GM18867 (cell line): ENCODE measurements at regions not wholly inside any gene's neighbourhood (a gene's known extent, or its start where the extent isn't known, plus 50 kb on each side); places are given as distances from the start of the nearest gene placed in this dataset.

Experiments
- ATAC-seq: cut with Tn5 transposase; IDR thresholded peaks from one replicate; pipeline ENCODE4 v1.9.1; 2021; ENCODE audit warnings: mild to moderate bottlenecking, moderate library complexity; ENCODE audit not compliant: unreplicated experiment

DNA sequence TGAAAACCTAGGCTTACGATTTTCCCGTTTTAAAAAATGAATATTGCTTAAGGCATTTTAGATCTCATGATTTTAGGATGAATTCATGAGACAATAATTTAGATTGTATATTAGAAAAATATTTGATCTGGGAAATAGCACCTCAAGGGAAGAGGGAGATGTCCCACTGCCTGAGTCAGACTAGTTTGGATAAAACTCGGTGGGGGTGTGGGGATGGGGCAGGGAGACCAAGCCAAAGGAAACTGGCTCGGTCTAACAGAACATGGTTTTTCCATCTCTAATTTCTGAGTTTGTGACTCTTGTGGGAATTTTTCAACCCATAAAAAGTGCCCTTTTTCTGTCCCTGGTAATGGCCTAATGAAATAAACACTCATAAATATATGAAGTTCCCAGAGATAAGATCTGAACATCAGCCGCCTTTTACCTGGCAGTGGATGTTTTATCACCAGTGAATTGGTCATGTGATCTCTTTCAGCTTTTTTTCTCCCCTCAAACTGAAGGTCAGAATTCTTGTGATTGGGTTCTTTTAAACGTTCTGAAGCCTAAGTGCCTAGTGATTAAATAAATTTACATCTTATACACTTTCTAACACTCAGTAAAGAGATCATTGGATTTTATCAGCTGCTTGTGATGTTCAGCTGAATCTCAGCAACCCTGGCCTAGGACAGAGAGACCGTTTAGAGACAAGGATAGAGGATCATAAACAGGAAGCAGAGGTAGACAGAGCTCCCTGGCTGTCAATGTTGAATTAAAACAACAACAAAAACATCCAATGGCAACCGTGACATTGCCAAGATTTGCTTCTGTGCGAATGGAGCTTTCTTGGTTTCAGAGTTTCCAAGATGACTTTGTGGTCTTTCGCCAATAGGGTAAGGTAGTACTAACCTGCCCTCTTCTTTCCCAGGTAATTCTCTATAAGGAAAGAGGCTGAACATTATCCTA, 1038.2 kb downstream of the MCTP2 start:
- ATAC-seq = no peak

DNA sequence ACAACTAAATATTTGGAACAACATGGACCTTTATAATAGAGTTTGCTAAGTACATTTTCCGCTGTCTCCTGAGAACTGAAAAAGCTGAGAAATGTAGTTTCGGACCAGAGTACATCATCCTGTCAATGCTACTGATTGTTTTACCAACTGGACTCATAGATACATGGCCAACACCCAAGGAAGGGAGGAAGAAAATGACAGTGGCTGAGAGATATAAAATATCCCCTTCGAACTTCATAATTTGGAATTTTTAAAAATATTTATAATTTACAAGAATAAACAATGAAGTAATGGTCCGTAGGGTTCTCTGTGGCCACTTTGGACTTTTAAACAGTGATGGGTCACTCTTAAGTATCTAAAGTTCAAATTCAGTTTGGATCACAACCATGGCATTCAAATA, 1042.7 kb downstream of the MCTP2 start:
- ATAC-seq = no peak

GRCh38 chr15:95277266-95277665, 1045.9 kb downstream of the MCTP2 start:
- ATAC-seq = no peak

DNA sequence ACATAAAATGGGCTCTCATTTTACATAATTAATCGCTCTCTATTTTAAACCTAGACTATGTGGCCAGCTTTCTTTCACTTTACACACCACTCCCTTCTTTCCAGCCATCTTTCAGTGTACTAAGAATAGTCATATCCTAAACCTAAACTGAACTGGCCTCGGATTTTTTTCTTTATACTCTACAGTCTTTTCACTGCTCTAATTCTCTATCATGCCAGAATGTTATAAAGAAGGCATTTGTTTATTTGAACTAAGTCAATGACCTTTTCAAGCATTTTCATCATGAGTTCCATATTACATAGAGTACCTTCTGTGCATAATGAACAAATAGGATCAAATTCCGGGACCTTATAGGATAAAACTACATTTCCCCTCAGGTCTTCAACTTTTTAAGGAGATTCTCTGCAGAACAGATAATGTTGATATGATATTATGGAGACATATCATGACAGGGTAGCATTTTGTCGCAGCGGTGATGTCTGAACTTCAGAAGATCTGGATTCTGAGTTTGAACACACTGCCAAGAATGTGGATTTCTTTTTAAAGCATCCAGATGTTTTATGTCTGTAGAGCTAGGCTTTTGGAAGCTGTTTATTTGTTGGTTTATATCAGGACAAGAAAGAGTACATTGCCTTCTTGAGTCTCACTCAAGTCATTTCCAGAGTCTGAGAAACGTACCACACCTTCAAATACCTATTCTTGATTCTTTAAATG, 1047.3 kb downstream of the MCTP2 start:
- no peak for ATAC-seq

- no peak for ATAC-seq
Measured at GRCh38 chr15:95279277-95280019, 1048.1 kb downstream of the MCTP2 start.

- no peak for ATAC-seq
Measured at GRCh38 chr15:95280711-95281110, 1049.3 kb downstream of the MCTP2 start.

DNA sequence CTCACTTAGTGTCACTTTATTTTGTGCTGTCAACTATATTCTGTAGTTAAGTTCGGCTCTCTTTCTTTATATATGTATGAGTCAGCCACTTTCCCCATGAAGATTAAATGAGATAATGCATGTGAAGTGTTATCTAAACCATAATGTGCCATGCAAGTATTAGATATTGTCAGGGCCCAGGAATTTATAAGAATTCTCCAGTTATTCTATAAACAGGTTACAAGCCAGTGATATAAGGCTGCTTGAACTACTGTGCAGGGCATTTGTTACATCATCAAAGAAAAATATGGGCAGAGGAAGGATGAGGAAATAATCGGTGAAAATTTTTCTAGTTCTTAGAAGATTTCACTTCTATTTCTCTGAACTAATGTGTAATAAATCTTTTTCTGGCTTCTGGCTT, 1049.0 kb upstream of the NR2F2 start:
- ATAC-seq = no peak

- ATAC-seq = peak; percentile 40
Measured at GRCh38 chr15:95284492-95284891, 1046.0 kb upstream of the NR2F2 start.

DNA sequence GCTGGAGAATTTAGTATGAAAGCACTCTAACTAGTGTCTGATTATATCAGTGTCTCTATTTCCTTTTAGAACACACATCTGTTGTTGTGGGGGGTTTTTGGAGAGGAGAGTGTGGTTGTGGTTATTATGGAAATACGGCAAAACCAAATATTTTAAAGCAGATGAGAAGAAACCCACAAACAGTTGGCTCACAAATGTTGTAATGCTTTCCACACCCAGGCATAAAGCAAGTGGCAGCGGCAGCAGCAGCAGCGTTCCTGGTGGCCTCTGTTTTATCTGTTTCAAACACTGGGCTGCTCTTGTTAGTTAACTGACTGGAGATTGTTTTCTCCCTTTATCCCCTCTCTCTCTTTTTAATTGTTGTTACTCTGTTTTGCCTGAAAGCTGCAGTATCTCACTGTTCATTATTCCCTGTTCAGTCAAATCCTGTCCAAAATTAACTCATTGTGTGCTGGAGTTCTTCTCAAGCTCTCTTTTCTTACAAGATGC, 1045.5 kb upstream of the NR2F2 start:
- ATAC-seq = peak; percentile 64

GRCh38 chr15:95286352-95286880, 1044.1 kb upstream of the NR2F2 start:
- no peak for ATAC-seq

DNA sequence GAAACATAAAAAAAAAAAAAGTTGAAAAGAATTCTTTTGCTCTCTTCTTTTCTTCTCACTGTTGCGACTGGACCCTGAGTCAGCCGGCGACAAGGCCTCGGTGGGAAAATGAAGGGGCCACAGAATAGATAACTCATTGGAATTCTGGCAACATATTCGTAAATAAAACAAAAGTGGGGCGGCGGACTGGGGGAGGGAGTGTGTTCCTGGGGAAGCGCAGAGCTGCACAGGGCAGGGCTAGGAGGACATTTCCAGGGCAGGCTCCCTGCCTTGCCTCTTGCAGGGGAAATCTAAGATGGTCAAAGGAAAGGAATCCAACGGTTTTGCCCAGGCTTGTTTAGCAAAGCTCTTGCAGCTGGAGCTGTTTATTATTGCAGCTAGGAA, 1042.8 kb upstream of the NR2F2 start:
- ATAC-seq = no peak

DNA sequence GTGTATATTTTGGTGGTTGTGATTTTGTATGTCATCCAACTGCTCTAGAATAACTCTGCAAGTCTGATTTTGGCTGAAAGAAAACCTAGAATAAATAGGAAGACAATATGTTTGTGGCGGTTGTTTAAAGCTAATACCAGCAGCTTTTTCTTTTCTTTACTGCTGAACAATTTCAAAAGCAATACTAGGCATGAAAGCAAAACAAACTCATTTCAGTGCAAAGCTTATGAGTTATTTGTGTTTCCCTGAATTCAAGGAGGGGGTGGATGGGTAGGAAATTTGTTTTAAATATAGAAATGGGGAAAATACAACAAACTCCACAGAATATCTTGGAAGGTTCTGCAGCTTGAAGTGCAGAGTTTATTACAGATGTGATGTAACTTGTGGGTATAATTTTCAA, 1041.9 kb upstream of the NR2F2 start:
- no peak for ATAC-seq

GRCh38 chr15:95290176-95290974, 1040.1 kb upstream of the NR2F2 start:
- ATAC-seq = no peak

DNA sequence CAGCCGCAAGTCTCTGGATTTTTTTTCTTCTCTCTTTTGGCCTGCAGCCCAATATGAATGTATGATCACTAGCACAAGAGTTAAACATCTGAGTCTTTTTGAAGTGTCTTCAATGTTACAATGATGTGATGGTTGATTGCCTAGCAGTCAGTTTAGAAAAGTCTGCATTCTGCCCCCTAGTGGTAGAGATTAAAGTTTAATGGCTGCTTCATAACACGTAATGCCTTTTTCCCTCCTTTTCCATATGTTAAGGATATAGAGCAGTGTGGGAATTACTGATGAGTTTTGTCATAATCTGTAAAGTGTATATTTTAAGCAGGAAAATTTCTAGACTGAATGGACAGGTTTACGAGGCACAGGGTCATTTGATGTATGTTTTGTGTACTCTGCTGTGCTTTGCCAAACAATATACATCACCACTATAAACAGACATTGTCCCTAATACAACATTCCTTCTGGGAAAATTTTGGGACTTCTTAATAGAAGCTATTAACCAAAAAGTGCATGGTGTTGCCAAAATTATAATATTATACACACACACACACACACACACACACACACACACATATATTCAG, 1038.5 kb upstream of the NR2F2 start:
- ATAC-seq = no peak

- no peak for ATAC-seq
Measured at GRCh38 chr15:95292785-95293450, 1037.6 kb upstream of the NR2F2 start.

DNA sequence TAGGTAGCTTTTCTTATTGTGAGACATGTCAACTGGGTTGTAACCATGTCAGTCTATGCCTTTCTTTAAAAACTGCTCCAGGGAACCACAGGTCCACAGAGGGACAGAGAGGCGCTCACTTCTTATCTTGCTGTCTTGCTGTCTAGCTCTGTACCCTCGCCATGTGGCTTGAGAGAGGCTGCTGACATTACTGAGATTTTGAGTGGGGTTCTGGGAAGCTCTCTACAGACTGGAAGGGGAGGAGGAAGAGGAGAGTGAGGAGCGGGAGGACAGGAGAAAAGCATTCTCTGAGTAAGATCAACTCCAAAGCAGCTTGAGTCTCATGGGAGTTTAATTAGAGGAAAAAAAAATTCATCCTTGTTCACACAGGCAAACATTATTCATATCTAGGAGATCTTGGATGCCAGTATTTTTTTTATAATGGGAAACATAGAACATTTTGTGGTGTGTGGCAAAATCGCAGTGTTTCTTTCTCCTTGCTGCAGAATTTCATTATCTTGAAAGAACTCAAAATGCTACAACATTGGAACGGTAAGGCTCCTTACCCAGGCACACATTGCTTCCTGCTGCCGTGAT, 1037.0 kb upstream of the NR2F2 start:
- no peak for ATAC-seq

GRCh38 chr15:95295363-95295762, 1035.1 kb upstream of the NR2F2 start:
- no peak for ATAC-seq

- ATAC-seq = no peak
Measured at GRCh38 chr15:95295896-95296625, 1034.4 kb upstream of the NR2F2 start.
